B cell (primary cell): ENCODE measurements at regions not wholly inside any gene's neighbourhood (a gene's known extent, or its start where the extent isn't known, plus 50 kb on each side); places are given as distances from the start of the nearest gene placed in this dataset.

ENCODE experiments used
- ATAC-seq: fragments of 200-7000 bp; cut with Tn5 transposase; one replicate; pipeline ENCODE4 v1.10.0; 2021; ENCODE audit warnings: low read depth, mild to moderate bottlenecking, moderate number of reproducible peaks, moderate library complexity
- CTCF ChIA-PET: fragments of 350-600 bp; sonication (Branson Sonifier 250); formaldehyde crosslinking; loops from one replicate; lab custom pipeline; 2021; ENCODE audit warnings: antibody characterized with exemption, inconsistent platforms; lab: Charles Lee
- POLR2A ChIA-PET: fragments of 350-600 bp; sonication (Branson Sonifier 250); formaldehyde crosslinking; loops from one replicate; lab custom pipeline; 2021; ENCODE audit warnings: antibody characterized with exemption; lab: Charles Lee
- DNase-seq: peaks from one replicate; pipeline ENCODE4 v3.0.0; 2013
- H2AFZ ChIP-seq: 2 replicates; pipeline ENCODE4 v1.6.1; 2012; ENCODE audit warnings: mild to moderate bottlenecking, low read depth, low read length; ENCODE audit not compliant: insufficient read depth, poor library complexity, severe bottlenecking
- H3K27ac ChIP-seq, 2 donors: 1 replicate in 1 of 2; 2 replicates in 1 of 2; pipeline ENCODE4 v1.5.1; 2012 to 2013; ENCODE audit warnings: low read length in 2 of 2, mild to moderate bottlenecking in 2 of 2, moderate library complexity in 1 of 2
- H3K27me3 ChIP-seq, 4 experiments: fragments of 200-600 bp in 1 of 4; sonication (generic) in 1 of 4; replicated peaks in 1 of 4; 1 replicate in 2 of 4; 2 replicates in 2 of 4; pipeline versions ENCODE4 v1.6.1 to v1.7.0; 2013 to 2016; ENCODE audit warnings: low read length in 3 of 4, mild to moderate bottlenecking in 2 of 4, mixed read lengths in 1 of 4, moderate library complexity in 1 of 4; ENCODE audit not compliant: insufficient read depth in 4 of 4, control insufficient read depth in 3 of 4; ENCODE audit errors: control extremely low read depth in 1 of 4
- H3K36me3 ChIP-seq, 2 experiments: replicated peaks in 1 of 2; 1 replicate in 1 of 2; 2 replicates in 1 of 2; pipeline versions ENCODE4 v1.6.1 to v1.7.1; 2013; ENCODE audit warnings: low read length in 1 of 2; ENCODE audit not compliant: insufficient read depth in 2 of 2, control insufficient read depth in 1 of 2; ENCODE audit errors: control extremely low read depth in 1 of 2, extremely low read depth in 1 of 2
- H3K4me1 ChIP-seq, 2 donors: fragments of 200-600 bp in 1 of 2; sonication (generic) in 1 of 2; 1 replicate in 1 of 2; 2 replicates in 1 of 2; pipeline versions ENCODE4 v1.5.1 to v1.6.1; 2013 to 2017; ENCODE audit warnings: low read length in 2 of 2; ENCODE audit not compliant: control insufficient read depth in 2 of 2, insufficient read depth in 2 of 2
- H3K4me2 ChIP-seq: replicated peaks from 2 replicates; pipeline ENCODE3; 2012; ENCODE audit warnings: mild to moderate bottlenecking, low read depth, low read length; ENCODE audit not compliant: poor library complexity, severe bottlenecking
- H3K4me3 ChIP-seq, 5 experiments: fragments of 200-600 bp in 1 of 5; sonication (generic) in 1 of 5; 1 replicate in 3 of 5; 2 replicates in 2 of 5; pipeline versions ENCODE4 v1.5.1 to v1.7.0; 2011 to 2016; ENCODE audit warnings: low read length in 4 of 5, mild to moderate bottlenecking in 4 of 5, low read depth in 2 of 5, control low read depth in 1 of 5, moderate library complexity in 1 of 5; ENCODE audit not compliant: insufficient read depth in 1 of 5; ENCODE audit errors: control extremely low read depth in 1 of 5, extremely low read depth in 1 of 5
- H3K79me2 ChIP-seq: fragments of 200-600 bp; sonication (generic); one replicate; pipeline ENCODE4 v1.6.0; 2016; ENCODE audit warnings: low read length; ENCODE audit not compliant: control insufficient read depth, insufficient read depth
- H3K9ac ChIP-seq: fragments of 200-600 bp; sonication (generic); 2 replicates; pipeline ENCODE4 v1.6.1; 2017; ENCODE audit warnings: mild to moderate bottlenecking, low read length, moderate library complexity
- H3K9me3 ChIP-seq, 3 donors: one replicate each; pipeline versions ENCODE4 v1.6.1 to v1.7.1; 2013; ENCODE audit warnings: low read length in 2 of 3; ENCODE audit not compliant: control insufficient read depth in 2 of 3, insufficient read depth in 1 of 3; ENCODE audit errors: control extremely low read depth in 1 of 3
- H4K20me1 ChIP-seq: 2 replicates; pipeline ENCODE4 v1.6.0; 2012; ENCODE audit warnings: mild to moderate bottlenecking, low read length; ENCODE audit not compliant: insufficient read depth, control insufficient read depth, poor library complexity, severe bottlenecking
- H3K27ac Mint-ChIP-seq: one replicate; pipeline ENCODE4 v1.8.0; 2021; ENCODE audit warnings: mixed read lengths
- H3K27me3 Mint-ChIP-seq: one replicate; pipeline ENCODE4 v1.8.0; 2021; ENCODE audit warnings: mixed read lengths
- H3K4me1 Mint-ChIP-seq: one replicate; pipeline ENCODE4 v1.8.0; 2021; ENCODE audit warnings: mixed read lengths
- H3K4me3 Mint-ChIP-seq: one replicate; pipeline ENCODE4 v1.8.0; 2021; ENCODE audit warnings: mixed read lengths
- H3K9me3 Mint-ChIP-seq: one replicate; pipeline ENCODE4 v1.8.0; 2022; ENCODE audit warnings: mixed read lengths; ENCODE audit not compliant: insufficient read depth
- EZH2 ChIP-seq: IDR thresholded peaks from 2 replicates; pipeline ENCODE4 v1.6.1; 2012; ENCODE audit warnings: borderline replicate concordance, low read depth, mild to moderate bottlenecking, moderate library complexity, low read length; ENCODE audit not compliant: insufficient read depth, poor library complexity, severe bottlenecking
- WGBS: methylation state at CpG from one replicate; pipeline ENCODE4 v1.1.5; 2013; ENCODE audit warnings: missing lambda C conversion rate; ENCODE audit not compliant: insufficient coverage; 5-methylcytosine and 5-hydroxymethylcytosine counted together
- intact Hi-C: fragments of 100-400 bp; cut with micrococcal nuclease; formaldehyde crosslinking; loops from one replicate; pipeline ENCODE4 v1.10.0; 2022
- TF ChIP-seq, protein P1 (sequence below): fragments of 200-600 bp; IDR thresholded peaks from one replicate; pipeline ENCODE4 v1.8.0; 2022; ENCODE audit warnings: antibody characterized with exemption, mild to moderate bottlenecking

DNA sequence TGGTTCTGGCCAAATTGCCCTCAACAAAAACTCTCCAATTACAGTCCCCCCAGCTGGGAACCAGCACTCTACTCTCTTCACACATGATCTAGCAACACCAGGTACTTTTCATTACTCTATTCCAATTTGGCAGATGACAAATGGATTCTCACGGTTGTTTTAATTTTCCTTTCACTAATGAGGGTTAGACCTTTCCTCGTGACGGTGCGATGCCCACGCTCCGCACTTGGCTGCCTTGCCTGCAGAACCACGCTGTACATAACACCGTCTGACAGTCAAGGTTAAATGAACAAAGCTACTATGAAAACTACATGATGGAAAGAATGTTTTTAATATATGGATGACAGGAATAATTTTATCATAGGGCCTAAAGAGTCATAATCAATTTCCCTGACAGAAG is 141.5 kb downstream of the FBXO15 start:
- Histone ChIP-seq H3K27ac (no peak overlapping the region), H3K4me1 (peaks cover 8 to 12% of the 10 kb centered on the region in 2 donors), H3K9ac (no peak overlapping the region), H3K36me3 (no peaks in the 10 kb centered on the region), H4K20me1 (no peaks in the 10 kb centered on the region), H3K27me3 (no peaks in the 10 kb centered on the region), H3K4me3 (no peak overlapping the region), H3K9me3 (no peaks in the 10 kb centered on the region), H3K79me2 (no peaks in the 10 kb centered on the region), H2AFZ (peak overlapping the region; percentile 35), H3K4me2 (peak overlapping the region; percentile 49)
- Mint-ChIP-seq H3K27ac (no peak overlapping the region), H3K9me3 (no peaks in the 10 kb centered on the region), H3K4me3 (peak overlapping the region; percentile 71), H3K27me3 (peaks cover 4% of the 10 kb centered on the region), H3K4me1 (peaks cover 15% of the 10 kb centered on the region)
- ATAC-seq, result peak; percentile 14
- DNase-seq, result peak; percentile 12
- intact Hi-C loops, result no loop called here
- CTCF ChIA-PET, result no interaction called here
- no peak for TF ChIP-seq EZH2
- TF ChIP-seq, protein P1, sequence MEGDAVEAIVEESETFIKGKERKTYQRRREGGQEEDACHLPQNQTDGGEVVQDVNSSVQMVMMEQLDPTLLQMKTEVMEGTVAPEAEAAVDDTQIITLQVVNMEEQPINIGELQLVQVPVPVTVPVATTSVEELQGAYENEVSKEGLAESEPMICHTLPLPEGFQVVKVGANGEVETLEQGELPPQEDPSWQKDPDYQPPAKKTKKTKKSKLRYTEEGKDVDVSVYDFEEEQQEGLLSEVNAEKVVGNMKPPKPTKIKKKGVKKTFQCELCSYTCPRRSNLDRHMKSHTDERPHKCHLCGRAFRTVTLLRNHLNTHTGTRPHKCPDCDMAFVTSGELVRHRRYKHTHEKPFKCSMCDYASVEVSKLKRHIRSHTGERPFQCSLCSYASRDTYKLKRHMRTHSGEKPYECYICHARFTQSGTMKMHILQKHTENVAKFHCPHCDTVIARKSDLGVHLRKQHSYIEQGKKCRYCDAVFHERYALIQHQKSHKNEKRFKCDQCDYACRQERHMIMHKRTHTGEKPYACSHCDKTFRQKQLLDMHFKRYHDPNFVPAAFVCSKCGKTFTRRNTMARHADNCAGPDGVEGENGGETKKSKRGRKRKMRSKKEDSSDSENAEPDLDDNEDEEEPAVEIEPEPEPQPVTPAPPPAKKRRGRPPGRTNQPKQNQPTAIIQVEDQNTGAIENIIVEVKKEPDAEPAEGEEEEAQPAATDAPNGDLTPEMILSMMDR, result no peak
- POLR2A ChIA-PET, result no interaction called here
- WGBS, result 0% methylated on average over 1 of the region's 8 CpGs

DNA sequence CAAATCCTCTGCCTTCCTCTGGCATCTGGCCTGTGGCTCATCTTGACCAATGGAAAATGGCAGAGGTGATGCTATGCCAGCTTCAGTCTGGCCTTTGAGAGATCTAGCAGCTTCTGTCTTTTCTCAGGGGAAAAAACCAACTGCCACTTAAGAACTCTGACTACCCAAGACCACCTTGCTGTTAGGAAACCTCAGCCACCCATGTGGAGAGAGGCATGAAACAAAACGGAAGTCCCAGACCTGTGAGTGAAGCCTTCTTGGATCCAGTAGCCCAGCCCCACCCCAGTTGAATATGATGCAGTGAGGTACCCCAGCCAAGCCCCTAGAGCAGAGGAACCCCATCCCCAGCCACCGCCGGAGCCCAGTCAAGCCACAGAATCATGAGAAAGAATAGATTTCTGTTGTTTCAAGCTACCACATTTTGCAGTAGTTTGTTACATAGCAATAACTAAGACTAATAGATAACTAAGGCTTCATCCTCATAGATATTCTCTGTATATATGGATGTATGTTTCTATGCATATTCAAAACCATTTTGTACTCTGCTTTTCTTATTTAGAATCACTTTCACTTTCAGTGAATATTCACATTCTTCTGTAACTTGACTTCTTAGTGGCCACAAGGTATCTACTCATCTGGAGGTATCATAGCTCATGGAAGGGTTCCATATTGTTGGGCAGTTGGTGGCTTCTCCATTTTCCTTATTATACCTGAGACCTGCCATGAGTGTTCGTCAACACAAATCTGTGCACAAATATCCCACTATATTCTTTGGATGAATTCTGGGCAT is 142.1 kb downstream of the FBXO15 start:
- POLR2A ChIA-PET, result no interaction called here
- peak overlapping the region; percentile 71 for H3K4me3 Mint-ChIP-seq

More for the DNA sequence above, 142.1 kb downstream of the FBXO15 start:
- Histone ChIP-seq H3K27me3 (no peaks in the 10 kb centered on the region), H3K9me3 (no peaks in the 10 kb centered on the region), H3K79me2 (no peaks in the 10 kb centered on the region), H2AFZ (peak overlapping the region; percentile 11), H3K4me1 (peaks cover 8 to 12% of the 10 kb centered on the region in 2 donors), H3K9ac (peak overlapping the region; percentile 5), H3K4me3 (peak overlapping the region in 1 of 5 experiments; percentile 7), H3K36me3 (no peaks in the 10 kb centered on the region), H4K20me1 (no peaks in the 10 kb centered on the region), H3K4me2 (peak overlapping the region; percentile 49), H3K27ac (peak overlapping the region; percentile 0 to 44)
- intact Hi-C loops, result no loop called here
- CTCF ChIA-PET, result no interaction called here
- DNase-seq (peak; percentile 29), ATAC-seq (peak; percentile 49)
- peaks cover 15% of the 10 kb centered on the region for H3K4me1 Mint-ChIP-seq
- H3K9me3 Mint-ChIP-seq, result no peaks in the 10 kb centered on the region
- H3K27ac Mint-ChIP-seq, result peak overlapping the region; percentile 65
- TF ChIP-seq EZH2, result no peak
- TF ChIP-seq, protein P1, result no peak
- peaks cover 4% of the 10 kb centered on the region for H3K27me3 Mint-ChIP-seq
- 0% methylated on average over 1 of the region's 4 CpGs for WGBS
